Fibroblast of the aortic adventitia (primary cell): ENCODE measurements at regions not wholly inside any gene's neighbourhood (a gene's known extent, or its start where the extent isn't known, plus 50 kb on each side); places are given as distances from the start of the nearest gene placed in this dataset.
A peak's percentile ranks its signal among the peaks of the same experiment; 100 is the strongest.

ENCODE experiments used
- DNase-seq: peaks from one replicate; pipeline ENCODE4 v3.0.0-alpha.2; 2010; ENCODE audit warnings: low read depth
- H3K4me3 ChIP-seq: 2 replicates; pipeline ENCODE4 v1.5.1; 2011; ENCODE audit warnings: low read depth, mild to moderate bottlenecking, control low read depth, low read length, moderate library complexity
- CTCF ChIP-seq: IDR thresholded peaks from 2 replicates; pipeline ENCODE4 v1.5.1; 2011; ENCODE audit warnings: mild to moderate bottlenecking, low read length, control low read depth, inconsistent platforms; ENCODE audit not compliant: insufficient read depth

DNA sequence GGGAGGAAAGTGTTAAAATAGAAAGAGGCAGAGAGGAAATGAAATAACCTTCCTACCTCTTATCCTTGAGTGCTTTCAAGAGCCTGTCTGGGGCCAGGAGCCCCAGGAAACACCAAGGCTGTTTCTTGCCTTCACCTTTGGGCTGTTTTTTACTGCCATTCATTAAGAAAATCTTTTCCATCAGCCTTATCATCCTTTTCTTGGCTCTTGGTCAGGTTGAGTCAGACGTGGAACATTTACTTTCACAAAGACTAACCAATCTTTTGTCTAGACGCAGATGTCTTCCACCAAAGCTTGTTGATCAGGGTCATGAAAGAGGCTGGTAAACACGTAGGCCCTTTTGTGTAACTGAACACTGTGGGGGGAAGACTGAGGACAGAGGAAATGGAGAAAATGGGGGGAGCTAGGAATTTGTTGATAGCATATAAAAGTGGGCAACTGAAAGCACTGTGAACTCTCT is 151.0 kb upstream of the THBS1 start:
- DNase-seq: peak; percentile 97
- TF ChIP-seq CTCF: no peak
- no peak overlapping the region for H3K4me3 ChIP-seq

GRCh38 chr15:39430389-39430788 is 150.5 kb upstream of the THBS1 start:
- H3K4me3 ChIP-seq: no peak overlapping the region
- no peak for TF ChIP-seq CTCF
- DNase-seq: no peak

GRCh38 chr15:39431376-39431775 is 149.5 kb upstream of the THBS1 start:
- no peak overlapping the region for H3K4me3 ChIP-seq
- peak; percentile 47 for DNase-seq
- no peak for TF ChIP-seq CTCF

DNA sequence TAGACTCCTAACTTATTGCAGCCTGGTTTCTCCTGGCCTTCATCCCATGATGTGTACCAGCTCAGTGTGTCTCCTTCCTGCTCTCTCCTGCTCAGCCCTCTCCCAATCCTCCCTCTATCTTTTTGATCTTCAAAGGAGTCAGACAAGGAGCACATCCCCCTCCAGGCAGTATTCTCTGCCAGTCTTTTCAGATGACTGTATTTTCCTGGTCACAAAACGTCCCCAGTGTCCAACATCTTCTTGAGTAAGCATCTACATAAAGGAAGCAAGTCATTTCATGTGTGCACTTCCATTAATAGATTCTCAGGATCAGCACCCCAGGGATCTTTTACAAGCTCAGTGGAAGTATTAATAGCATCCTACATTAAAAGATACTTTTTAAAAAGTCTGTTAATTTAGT is 148.9 kb upstream of the THBS1 start:
- H3K4me3 ChIP-seq: no peak overlapping the region
- no peak for TF ChIP-seq CTCF
- DNase-seq: no peak

DNA sequence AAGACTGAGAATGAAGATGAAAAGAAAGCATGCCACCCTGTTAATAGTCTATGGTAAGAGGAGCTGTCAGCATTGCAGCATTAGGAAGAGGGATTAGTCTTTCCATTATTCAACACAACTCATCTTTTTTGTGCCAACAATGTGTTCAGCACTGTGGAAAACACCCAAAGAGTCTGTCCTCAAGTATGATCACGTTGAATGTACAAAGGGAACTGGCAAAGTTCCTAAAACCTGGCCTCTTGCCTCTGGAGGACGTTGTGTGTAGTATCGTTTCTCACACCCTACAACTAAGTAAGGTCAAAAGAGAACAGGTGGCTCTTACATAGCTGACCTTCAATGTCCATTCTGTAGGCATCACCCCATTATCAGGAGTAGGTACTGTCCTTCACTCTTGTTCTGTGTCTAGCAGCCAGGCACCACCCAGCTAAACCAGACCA is 147.9 kb upstream of the THBS1 start:
- no peak overlapping the region for H3K4me3 ChIP-seq
- TF ChIP-seq CTCF: no peak
- DNase-seq: peak; percentile 42

DNA sequence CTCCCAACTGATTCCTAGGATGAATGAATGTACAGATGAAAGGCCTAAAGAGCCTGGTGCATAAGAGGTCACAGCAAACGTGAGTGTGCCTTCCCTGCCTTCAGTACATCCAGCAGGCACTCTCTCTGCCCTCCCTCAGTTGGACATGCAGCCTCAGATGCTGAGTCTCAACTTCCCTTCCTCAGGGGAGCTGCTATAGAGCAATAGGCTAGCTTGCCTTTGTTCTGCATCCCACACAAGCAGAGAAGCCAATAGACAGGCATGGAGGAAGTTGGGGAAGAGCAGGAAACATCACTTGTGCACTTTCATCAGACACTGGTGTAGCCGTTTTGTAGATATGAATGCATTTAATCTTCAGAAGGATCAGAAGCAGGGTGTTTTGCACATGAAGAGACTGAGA is 147.5 kb upstream of the THBS1 start:
- no peak for TF ChIP-seq CTCF
- H3K4me3 ChIP-seq: no peak overlapping the region
- no peak for DNase-seq

DNA sequence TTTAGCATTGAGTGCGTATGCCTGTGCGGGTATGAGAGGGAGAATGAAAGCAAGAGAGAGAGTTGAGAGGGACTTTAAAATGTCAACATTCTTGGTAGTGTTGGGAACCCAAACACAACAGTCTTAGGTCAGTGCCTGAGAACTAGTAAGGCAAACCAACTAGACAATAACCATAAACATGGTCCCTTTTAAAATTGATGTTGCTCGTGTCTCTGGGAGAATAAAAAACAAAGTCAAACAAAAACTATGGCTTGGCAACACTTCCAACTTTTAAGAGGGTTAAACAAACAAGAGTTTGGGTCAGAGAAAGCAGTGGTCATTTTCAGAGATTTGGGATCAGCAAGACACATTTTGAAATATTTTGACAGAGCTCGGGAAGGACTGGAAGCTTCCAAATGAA is 146.7 kb upstream of the THBS1 start:
- no peak for TF ChIP-seq CTCF
- no peak overlapping the region for H3K4me3 ChIP-seq
- DNase-seq: no peak
